ENCODE measurements at regions not wholly inside any gene's neighbourhood (a gene's known extent, or its start where the extent isn't known, plus 50 kb on each side); places are given as distances from the start of the nearest gene placed in this dataset.

GRCh38 chr1:55448261-55448660 is 233.1 kb upstream of the USP24 start:
- TF ChIP-seq CTCF (CRISPR knock-in tag; IDR thresholded peaks at IDR 0.05) (no peak), ZBTB1 (CRISPR knock-in tag; IDR thresholded peaks at IDR 0.05; ENCODE audit: borderline replicate concordance) (no peak), ATF7 (IDR thresholded peaks at IDR 0.05) (no peak), ATF7 (CRISPR knock-in tag; IDR thresholded peaks at IDR 0.05) (no peak), IRF1 (CRISPR knock-in tag; IDR thresholded peaks at IDR 0.05; ENCODE audit: low read depth) (no peak), ZBTB38 (CRISPR knock-in tag; IDR thresholded peaks at IDR 0.05) (no peak)
